HepG2 (cell line): ENCODE measurements at regions not wholly inside any gene's neighbourhood (a gene's known extent, or its start where the extent isn't known, plus 50 kb on each side); places are given as distances from the start of the nearest gene placed in this dataset.

Source experiments
- ATAC-seq: fragments of 200-7000 bp; cut with Tn5 transposase; 3 replicates; pipeline ENCODE4 v1.9.1; 2020; ENCODE audit warnings: mild to moderate bottlenecking, moderate library complexity
- BruUV-seq: library from RNA; stranded (reverse); fragments of 400-500 nt; replicated peaks from 2 replicates; lab custom pipeline; 2021; lab: Mats Ljungman, UMichigan
- CTCF ChIA-PET: fragments of 300-600 bp; formaldehyde crosslinking; extraction: SDS; loops from one replicate; lab custom pipeline; 2021; ENCODE audit warnings: low total read pairs, inconsistent platforms, low intra/inter-chr PET ratio; lab: Yijun Ruan, JAX
- POLR2A ChIA-PET: fragments of 350-600 bp; sonication (Branson Sonifier 250); formaldehyde crosslinking; loops from one replicate; lab custom pipeline; 2020; ENCODE audit warnings: antibody characterized with exemption, inconsistent platforms; lab: Yijun Ruan, JAX
- DNase-seq: peaks from one replicate; pipeline ENCODE4 v3.0.0-alpha.2; 2015; ENCODE audit warnings: low spot score
- FAIRE-seq: peaks from 3 replicates; lab custom pipeline; 2011; peaks lifted over from hg19 to GRCh38; lab: Jason Lieb, UNC
- H2AFZ ChIP-seq: one replicate; pipeline ENCODE4 v1.6.1; 2011; ENCODE audit warnings: low read length, inconsistent platforms
- H3K27ac ChIP-seq: fragments of 300-600 bp; 3 replicates; pipeline ENCODE4 v1.8.0; 2011; ENCODE audit warnings: mixed run types, mild to moderate bottlenecking, mixed read lengths, low read length, inconsistent platforms; ENCODE audit not compliant: insufficient read depth; ENCODE audit errors: extremely low read length
- H3K27me3 ChIP-seq, 2 experiments: fragments of 200-600 bp in 1 of 2; 2 replicates in 1 of 2; 3 replicates in 1 of 2; pipeline versions ENCODE4 v1.6.0 to v1.8.0; 2011; ENCODE audit warnings: low read length in 2 of 2, mild to moderate bottlenecking in 2 of 2, moderate library complexity in 2 of 2, inconsistent platforms in 1 of 2; ENCODE audit not compliant: insufficient read depth in 2 of 2, control insufficient read depth in 1 of 2
- H3K36me3 ChIP-seq, 2 experiments: fragments of 200-600 bp in 1 of 2; replicated peaks in 1 of 2; 2 replicates in 1 of 2; 3 replicates in 1 of 2; pipeline versions ENCODE4 v1.5.1 to v1.8.0; 2011; ENCODE audit warnings: low read length in 2 of 2, inconsistent platforms in 1 of 2; ENCODE audit not compliant: insufficient read depth in 2 of 2, control insufficient read depth in 1 of 2
- H3K4me1 ChIP-seq: 2 replicates; pipeline ENCODE4 v1.5.1; 2012; ENCODE audit warnings: low read length, inconsistent platforms; ENCODE audit not compliant: insufficient read depth
- H3K4me2 ChIP-seq: 2 replicates; pipeline ENCODE4 v1.6.0; 2011; ENCODE audit warnings: low read depth, low read length, inconsistent platforms
- H3K4me3 ChIP-seq, 3 experiments: fragments of 200-600 bp in 1 of 3; sonication (generic), shearing (Covaris generic) in 1 of 3; replicated peaks in 1 of 3; 2 replicates each; pipeline ENCODE4 v1.5.1; 2011 to 2016; ENCODE audit warnings: low read length in 3 of 3, inconsistent platforms in 2 of 3, low read depth in 2 of 3, mild to moderate bottlenecking in 2 of 3, control low read depth in 1 of 3, mixed read lengths in 1 of 3; ENCODE audit not compliant: insufficient read depth in 1 of 3
- H3K79me2 ChIP-seq: one replicate; pipeline ENCODE4 v1.6.1; 2011; ENCODE audit warnings: low read length, inconsistent platforms; ENCODE audit not compliant: insufficient read depth
- H3K9ac ChIP-seq: 2 replicates; pipeline ENCODE4 v1.6.0; 2011; ENCODE audit warnings: mild to moderate bottlenecking, low read depth, low read length, inconsistent platforms; ENCODE audit not compliant: insufficient read depth
- H3K9me3 ChIP-seq: 2 replicates; pipeline ENCODE4 v1.5.1; 2012; ENCODE audit warnings: mild to moderate bottlenecking, low read length
- H4K20me1 ChIP-seq: 2 replicates; pipeline ENCODE4 v1.6.0; 2011; ENCODE audit warnings: inconsistent platforms, mild to moderate bottlenecking, low read length, moderate library complexity; ENCODE audit not compliant: insufficient read depth
- CEBPG ChIP-seq: IDR thresholded peaks from 2 replicates; pipeline ENCODE4 v1.6.1; 2016
- FOXC1 ChIP-seq: sonication (generic); formaldehyde crosslinking; IDR thresholded peaks from 2 replicates; pipeline ENCODE4 v1.8.0; 2022; ENCODE audit warnings: mild to moderate bottlenecking, missing genetic modification reagents, borderline replicate concordance
- GFI1 ChIP-seq: sonication (generic); formaldehyde crosslinking; IDR thresholded peaks from 2 replicates; pipeline ENCODE4 v1.5.0; 2020; ENCODE audit warnings: missing genetic modification reagents, mild to moderate bottlenecking, borderline replicate concordance
- GZF1 ChIP-seq: sonication (generic); formaldehyde crosslinking; IDR thresholded peaks from 2 replicates; pipeline ENCODE4 v1.5.1; 2020; ENCODE audit warnings: mild to moderate bottlenecking, missing genetic modification reagents
- MYNN ChIP-seq: sonication (generic); formaldehyde crosslinking; IDR thresholded peaks from 2 replicates; pipeline ENCODE4 v1.4.0; 2020; ENCODE audit warnings: mild to moderate bottlenecking, low read depth, missing genetic modification reagents
- NR0B2 ChIP-seq: sonication (generic); formaldehyde crosslinking; IDR thresholded peaks from 2 replicates; pipeline ENCODE4 v1.4.0; 2020; ENCODE audit warnings: mild to moderate bottlenecking, missing genetic modification reagents
- PLSCR1 ChIP-seq: sonication (generic); formaldehyde crosslinking; IDR thresholded peaks from 2 replicates; pipeline ENCODE4 v1.5.0; 2020; ENCODE audit warnings: missing genetic modification reagents, mild to moderate bottlenecking, borderline replicate concordance
- SP2 ChIP-seq: sonication (generic); formaldehyde crosslinking; IDR thresholded peaks from 2 replicates; pipeline ENCODE4 v1.5.1; 2020; ENCODE audit warnings: mild to moderate bottlenecking, missing genetic modification reagents
- SYNCRIP ChIP-seq: fragments of 200-400 bp; formaldehyde crosslinking; IDR thresholded peaks from 2 replicates; pipeline ENCODE4 v1.6.1; 2018; ENCODE audit warnings: mild to moderate bottlenecking, low read depth, low read length; ENCODE audit not compliant: insufficient read depth
- ZNF276 ChIP-seq: sonication (generic); formaldehyde crosslinking; IDR thresholded peaks from 2 replicates; pipeline ENCODE4 v1.4.0; 2020; ENCODE audit warnings: mild to moderate bottlenecking, low read depth, missing genetic modification reagents
- ZNF746 ChIP-seq: sonication (generic); formaldehyde crosslinking; IDR thresholded peaks from 2 replicates; pipeline ENCODE4 v1.8.0; 2022; ENCODE audit warnings: mild to moderate bottlenecking, missing genetic modification reagents
- ZNF878 ChIP-seq: sonication (generic); formaldehyde crosslinking; IDR thresholded peaks from 2 replicates; pipeline ENCODE4 v1.8.1; 2023; ENCODE audit warnings: mild to moderate bottlenecking, missing genetic modification reagents, moderate library complexity
- WGBS: methylation state at CpG from one replicate; pipeline ENCODE4 v1.1.6; 2017; ENCODE audit warnings: low lambda C conversion rate; 5-methylcytosine and 5-hydroxymethylcytosine counted together
- in situ Hi-C: cut with HindIII; loops from 2 replicates; pipeline ENCODE4 v1.10.0; 2017; ENCODE audit warnings: low pct_unique_long_range_greater_than_20kb; ENCODE audit not compliant: extremely low pct_ligation_motif_present
- intact Hi-C: fragments of 100-400 bp; cut with micrococcal nuclease; formaldehyde crosslinking; loops from one replicate; pipeline ENCODE4 v1.10.0; 2022; ENCODE audit not compliant: unreplicated experiment

- Histone ChIP-seq H4K20me1 (no peaks in the 10 kb centered on the region), H3K9me3 (no peaks in the 10 kb centered on the region), H3K9ac (no peak overlapping the region), H3K4me1 (no peaks in the 10 kb centered on the region), H3K27ac (no peak overlapping the region), H3K79me2 (no peaks in the 10 kb centered on the region), H3K36me3 (no peaks in the 10 kb centered on the region), H2AFZ (no peak overlapping the region), H3K4me2 (no peak overlapping the region), H3K4me3 (no peak overlapping the region), H3K27me3 (no peaks in the 10 kb centered on the region)
- 3% methylated on average over 2 of the region's 2 CpGs for whole genome bisulfite sequencing
- no peak for ATAC-seq
- TF ChIP-seq GZF1 (CRISPR knock-in tag) (no peak), NR0B2 (CRISPR knock-in tag) (no peak), SP2 (no peak), ZNF746 (CRISPR knock-in tag) (no peak), SYNCRIP (no peak), MYNN (CRISPR knock-in tag) (no peak), PLSCR1 (no peak), CEBPG (CRISPR knock-in tag) (no peak), ZNF276 (no peak), FOXC1 (no peak), ZNF878 (CRISPR knock-in tag) (no peak), GFI1 (CRISPR knock-in tag) (no peak)
- FAIRE-seq = no peak
- BruUV-seq = no TSS peak
- DNase-seq = no peak
- ChIA-PET CTCF (no interaction called here), POLR2A (no interaction called here)
- intact Hi-C loops = no loop called here
- in situ Hi-C loops = no loop called here
These were observed 106.3 kb upstream of the SMYD2 start for GRCh38 chr1:214174508-214175199.
